ENCODE measurements at regions not wholly inside any gene's neighbourhood (a gene's known extent, or its start where the extent isn't known, plus 50 kb on each side); places are given as distances from the start of the nearest gene placed in this dataset.

DNA sequence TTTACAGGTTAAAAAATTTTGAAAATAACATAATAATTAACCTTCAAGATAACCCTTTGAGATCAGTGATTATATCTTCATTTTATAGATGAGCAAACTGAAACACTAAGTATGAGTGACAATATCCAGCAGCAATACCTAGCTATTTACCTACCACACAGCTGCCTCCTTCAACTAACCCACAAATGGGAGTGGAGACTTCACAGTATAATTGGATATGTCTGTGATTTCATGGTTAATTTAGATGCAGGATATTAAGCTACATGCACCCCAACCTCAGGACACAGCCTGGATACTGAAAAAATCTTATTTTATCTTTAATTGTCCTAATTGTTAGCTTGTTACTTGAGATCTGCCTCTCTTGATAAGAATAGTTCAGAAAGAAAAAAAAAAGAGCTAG is 297.2 kb upstream of the ANO5 start:
- no peak for TF ChIP-seq FOXA1 (IDR thresholded peaks at IDR 0.05)
- no peak for TF ChIP-seq L3MBTL2 (conservative IDR thresholded peaks at IDR 0.05)
- no peak for TF ChIP-seq FOXK2 (IDR thresholded peaks at IDR 0.05)
- TF ChIP-seq, protein P1, sequence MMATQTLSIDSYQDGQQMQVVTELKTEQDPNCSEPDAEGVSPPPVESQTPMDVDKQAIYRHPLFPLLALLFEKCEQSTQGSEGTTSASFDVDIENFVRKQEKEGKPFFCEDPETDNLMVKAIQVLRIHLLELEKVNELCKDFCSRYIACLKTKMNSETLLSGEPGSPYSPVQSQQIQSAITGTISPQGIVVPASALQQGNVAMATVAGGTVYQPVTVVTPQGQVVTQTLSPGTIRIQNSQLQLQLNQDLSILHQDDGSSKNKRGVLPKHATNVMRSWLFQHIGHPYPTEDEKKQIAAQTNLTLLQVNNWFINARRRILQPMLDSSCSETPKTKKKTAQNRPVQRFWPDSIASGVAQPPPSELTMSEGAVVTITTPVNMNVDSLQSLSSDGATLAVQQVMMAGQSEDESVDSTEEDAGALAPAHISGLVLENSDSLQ (IDR thresholded peaks at IDR 0.05), result no peak
- TF ChIP-seq HDGF (IDR thresholded peaks at IDR 0.05; ENCODE audit: borderline replicate concordance), result no peak
- no peak for TF ChIP-seq TARDBP (IDR thresholded peaks at IDR 0.05)
- no peak for TF ChIP-seq ELF4 (IDR thresholded peaks at IDR 0.05)
- CTCF ChIA-PET, result no interaction called here
- POLR2A ChIA-PET, result no interaction called here
- DNase-seq (ENCODE audit: extremely low spot score), result no peak

DNA sequence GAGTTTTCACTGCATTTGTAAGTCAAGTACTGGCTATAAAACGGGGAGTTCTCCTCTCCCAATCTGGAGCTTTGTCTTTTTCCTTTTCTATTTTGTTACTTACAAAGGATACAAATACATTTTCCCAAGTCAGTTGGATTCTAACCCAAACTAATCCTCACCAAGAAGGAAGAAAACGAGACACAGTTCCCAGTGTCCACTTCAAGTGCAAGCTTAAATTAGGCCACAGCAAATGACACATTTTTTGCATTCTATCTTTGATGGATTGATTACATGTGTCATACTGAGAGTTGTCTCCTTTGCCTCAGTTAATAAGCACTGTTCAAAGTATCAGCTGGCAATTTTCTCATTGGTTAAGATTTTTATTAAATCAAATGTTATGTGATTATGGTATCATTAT is 296.7 kb upstream of the ANO5 start:
- CTCF ChIA-PET, result no interaction called here
- no peak for DNase-seq (ENCODE audit: extremely low spot score)
- TF ChIP-seq FOXA1 (IDR thresholded peaks at IDR 0.05) (no peak), ARNT (IDR thresholded peaks at IDR 0.05) (no peak), BHLHE40 (IDR thresholded peaks at IDR 0.05; ENCODE audit: borderline replicate concordance) (no peak), FOXM1 (IDR thresholded peaks at IDR 0.05; ENCODE audit: borderline replicate concordance) (no peak), NFRKB (IDR thresholded peaks at IDR 0.05) (no peak), FOXK2 (IDR thresholded peaks at IDR 0.05) (no peak), CTBP1 (IDR thresholded peaks at IDR 0.05; ENCODE audit: borderline replicate concordance) (no peak), SP1 (IDR thresholded peaks at IDR 0.05) (no peak), LEF1 (IDR thresholded peaks at IDR 0.05; ENCODE audit: borderline replicate concordance) (no peak)
- POLR2A ChIA-PET, result no interaction called here

DNA sequence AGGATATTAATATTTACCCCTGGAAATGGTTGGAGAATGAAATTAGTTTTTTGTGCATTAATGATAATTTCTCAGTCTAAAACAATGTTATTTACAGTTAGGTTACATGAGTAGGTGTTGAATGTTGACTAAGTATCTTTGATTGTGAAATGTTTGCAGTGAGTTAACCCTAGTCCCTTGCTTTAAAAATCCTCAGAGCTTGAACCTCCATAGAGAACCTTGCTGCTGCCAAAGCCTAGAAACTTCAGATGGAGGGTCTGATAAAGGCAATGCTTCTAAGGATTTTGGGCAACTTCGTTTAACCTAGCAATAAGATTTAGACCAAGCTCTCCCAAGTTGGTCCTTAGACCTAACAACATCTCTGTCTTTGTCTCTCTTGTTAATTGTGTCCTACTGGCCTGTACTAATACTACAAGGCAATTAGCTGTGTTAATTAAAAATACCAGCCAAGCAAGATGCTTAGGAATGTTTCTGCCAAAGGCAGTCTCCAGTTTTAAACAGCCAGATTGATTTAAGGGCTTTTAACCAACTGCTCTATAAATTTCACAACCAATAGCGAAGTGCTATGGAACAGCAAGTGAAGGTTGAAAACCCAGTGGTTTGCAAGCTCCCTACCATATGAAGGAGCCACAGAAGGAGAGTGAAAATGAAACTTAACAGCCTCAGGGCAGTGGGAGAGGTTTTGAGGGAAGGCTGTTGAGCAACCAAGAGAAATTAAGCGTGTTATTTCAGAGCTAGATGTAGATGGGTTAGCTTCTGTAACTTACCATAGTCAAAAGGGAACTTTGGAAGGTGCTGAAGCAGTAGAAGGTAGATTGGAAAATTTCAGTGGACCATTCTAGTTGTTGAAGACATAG is 295.9 kb upstream of the ANO5 start:
- POLR2A ChIA-PET, result no interaction called here
- CTCF ChIA-PET, result no interaction called here
- TF ChIP-seq FOXM1 (IDR thresholded peaks at IDR 0.05; ENCODE audit: borderline replicate concordance), result no peak
- no peak for TF ChIP-seq FOXA1 (IDR thresholded peaks at IDR 0.05)
- no peak for TF ChIP-seq L3MBTL2 (conservative IDR thresholded peaks at IDR 0.05)
- TF ChIP-seq, protein P1 (IDR thresholded peaks at IDR 0.05), result no peak
- no peak for TF ChIP-seq HDGF (IDR thresholded peaks at IDR 0.05; ENCODE audit: borderline replicate concordance)
- no peak for TF ChIP-seq FOXK2 (IDR thresholded peaks at IDR 0.05)
- TF ChIP-seq SUZ12 (IDR thresholded peaks at IDR 0.05), result no peak
- TF ChIP-seq TARDBP (IDR thresholded peaks at IDR 0.05), result no peak
- TF ChIP-seq NFRKB (IDR thresholded peaks at IDR 0.05), result no peak
- no peak for TF ChIP-seq ZNF384 (IDR thresholded peaks at IDR 0.05)
- no peak for TF ChIP-seq ARNT (IDR thresholded peaks at IDR 0.05)
- TF ChIP-seq CTBP1 (IDR thresholded peaks at IDR 0.05; ENCODE audit: borderline replicate concordance), result no peak
- TF ChIP-seq SP1 (IDR thresholded peaks at IDR 0.05), result no peak
- TF ChIP-seq BHLHE40 (IDR thresholded peaks at IDR 0.05; ENCODE audit: borderline replicate concordance), result no peak
- TF ChIP-seq LEF1 (IDR thresholded peaks at IDR 0.05; ENCODE audit: borderline replicate concordance), result no peak
- no peak for TF ChIP-seq ELF4 (IDR thresholded peaks at IDR 0.05)
- no peak for DNase-seq (ENCODE audit: extremely low spot score)

DNA sequence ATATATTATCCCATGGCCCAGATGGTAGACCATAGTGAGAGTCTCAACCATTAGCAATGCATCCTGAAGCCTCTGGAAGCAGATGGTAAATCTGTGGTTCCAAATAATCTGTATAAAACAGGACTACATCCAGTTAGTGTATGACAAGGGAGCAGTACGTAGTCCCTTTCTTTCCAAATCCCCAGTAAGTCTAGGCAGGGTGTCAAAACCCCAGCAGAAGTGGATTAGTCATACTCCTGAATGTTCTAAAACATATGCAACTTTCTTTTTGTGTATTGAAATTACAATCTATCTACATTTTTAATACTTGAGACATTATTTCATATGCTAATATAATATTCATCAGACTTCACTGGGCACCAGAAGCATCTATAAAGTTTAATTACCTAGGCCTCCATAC is 295.1 kb upstream of the ANO5 start:
- CTCF ChIA-PET, result no interaction called here
- no peak for TF ChIP-seq FOXA1 (IDR thresholded peaks at IDR 0.05)
- TF ChIP-seq HDGF (IDR thresholded peaks at IDR 0.05; ENCODE audit: borderline replicate concordance), result no peak
- TF ChIP-seq ELF4 (IDR thresholded peaks at IDR 0.05), result no peak
- TF ChIP-seq SP1 (IDR thresholded peaks at IDR 0.05), result no peak
- no peak for TF ChIP-seq TARDBP (IDR thresholded peaks at IDR 0.05)
- no peak for TF ChIP-seq ARNT (IDR thresholded peaks at IDR 0.05)
- TF ChIP-seq, protein P1 (IDR thresholded peaks at IDR 0.05), result no peak
- TF ChIP-seq LEF1 (IDR thresholded peaks at IDR 0.05; ENCODE audit: borderline replicate concordance), result no peak
- TF ChIP-seq L3MBTL2 (conservative IDR thresholded peaks at IDR 0.05), result no peak
- no peak for TF ChIP-seq CTBP1 (IDR thresholded peaks at IDR 0.05; ENCODE audit: borderline replicate concordance)
- no peak for TF ChIP-seq FOXK2 (IDR thresholded peaks at IDR 0.05)
- TF ChIP-seq NFRKB (IDR thresholded peaks at IDR 0.05), result no peak
- no peak for TF ChIP-seq FOXM1 (IDR thresholded peaks at IDR 0.05; ENCODE audit: borderline replicate concordance)
- TF ChIP-seq BHLHE40 (IDR thresholded peaks at IDR 0.05; ENCODE audit: borderline replicate concordance), result no peak
- POLR2A ChIA-PET, result no interaction called here
- DNase-seq (ENCODE audit: extremely low spot score), result no peak

DNA sequence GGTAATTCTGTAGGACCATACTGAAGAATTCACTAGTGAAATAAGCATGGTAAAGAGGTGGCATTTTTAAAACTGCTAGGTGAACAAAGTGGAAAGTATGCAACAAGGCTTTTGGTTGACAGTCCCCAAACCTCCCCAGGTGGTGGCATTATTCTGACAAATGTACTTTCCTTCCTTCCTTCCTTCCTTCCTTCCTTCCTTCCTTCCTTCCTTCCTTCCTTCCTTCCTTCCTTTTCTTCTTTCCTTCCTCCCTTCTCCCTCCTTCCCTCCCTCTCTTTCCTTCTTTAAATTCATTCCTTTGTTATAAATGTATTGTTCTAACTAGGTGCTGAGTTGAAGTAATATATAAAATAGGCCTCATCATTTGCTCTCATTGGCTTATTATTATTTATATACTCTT is 284.7 kb upstream of the ANO5 start:
- TF ChIP-seq LEF1 (IDR thresholded peaks at IDR 0.05; ENCODE audit: borderline replicate concordance), result no peak
- no peak for TF ChIP-seq CTBP1 (IDR thresholded peaks at IDR 0.05; ENCODE audit: borderline replicate concordance)
- TF ChIP-seq ARNT (IDR thresholded peaks at IDR 0.05), result no peak
- no peak for TF ChIP-seq BHLHE40 (IDR thresholded peaks at IDR 0.05; ENCODE audit: borderline replicate concordance)
- no peak for TF ChIP-seq HDGF (IDR thresholded peaks at IDR 0.05; ENCODE audit: borderline replicate concordance)
- no peak for TF ChIP-seq FOXM1 (IDR thresholded peaks at IDR 0.05; ENCODE audit: borderline replicate concordance)
- no peak for TF ChIP-seq FOXA1 (IDR thresholded peaks at IDR 0.05)
- no peak for TF ChIP-seq SP1 (IDR thresholded peaks at IDR 0.05)
- no peak for TF ChIP-seq ZNF384 (IDR thresholded peaks at IDR 0.05)
- TF ChIP-seq SUZ12 (IDR thresholded peaks at IDR 0.05), result no peak
- TF ChIP-seq, protein P1 (IDR thresholded peaks at IDR 0.05), result no peak
- no peak for TF ChIP-seq TARDBP (IDR thresholded peaks at IDR 0.05)
- CTCF ChIA-PET, result no interaction called here
- DNase-seq (ENCODE audit: extremely low spot score), result no peak
- POLR2A ChIA-PET, result no interaction called here

Data from HEK293T (cell line).